ENCODE measurements at regions not wholly inside any gene's neighbourhood (a gene's known extent, or its start where the extent isn't known, plus 50 kb on each side); places are given as distances from the start of the nearest gene placed in this dataset.

- no peak overlapping the region for H3K9ac ChIP-seq (ENCODE audit: low read length)
- no peak for DNase-seq (ENCODE audit: low read depth)
- H3K27me3 ChIP-seq (replicated peaks; ENCODE audit: control insufficient read depth, insufficient read depth, low read length): no peaks in the 10 kb centered on the region
- H3K4me1 ChIP-seq (ENCODE audit: control insufficient read depth, insufficient read depth, low read length): peaks cover 19% of the 10 kb centered on the region
- no peak overlapping the region for H3K4me3 ChIP-seq (ENCODE audit: low read length)
- H3K36me3 ChIP-seq (ENCODE audit: control insufficient read depth, insufficient read depth, low read length, severe bottlenecking): no peaks in the 10 kb centered on the region
- no peaks in the 10 kb centered on the region for H3K9me3 ChIP-seq (ENCODE audit: control insufficient read depth, low read length)
These were observed 217.5 kb downstream of the SNX13 start for GRCh38 chr7:17722798-17723197.

DNA sequence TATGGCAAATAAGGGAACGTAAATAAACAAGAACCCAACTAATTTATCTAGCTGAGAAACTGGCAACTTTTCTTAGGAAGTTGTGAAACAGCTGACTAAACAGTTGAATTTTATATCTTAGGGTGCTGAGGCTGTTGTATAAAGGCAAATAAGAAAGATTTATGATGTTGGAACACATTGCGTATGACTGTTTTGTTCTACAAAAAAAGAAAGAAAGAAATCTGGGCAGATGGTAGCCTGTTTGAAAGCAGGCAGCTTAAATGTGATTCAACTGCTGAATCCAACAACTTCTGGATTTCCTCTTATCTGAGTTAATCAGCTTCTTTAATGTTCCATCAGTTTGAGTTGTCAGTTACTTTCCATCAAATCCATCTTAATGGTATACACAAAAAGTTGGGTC, 214.5 kb downstream of the SNX13 start:
- Histone ChIP-seq H3K9me3 (ENCODE audit: control insufficient read depth, low read length) (no peaks in the 10 kb centered on the region), H3K4me3 (ENCODE audit: low read length) (no peak overlapping the region), H3K9ac (ENCODE audit: low read length) (no peak overlapping the region), H3K27me3 (replicated peaks; ENCODE audit: control insufficient read depth, insufficient read depth, low read length) (peaks cover 2% of the 10 kb centered on the region), H3K36me3 (ENCODE audit: control insufficient read depth, insufficient read depth, low read length, severe bottlenecking) (no peaks in the 10 kb centered on the region), H3K4me1 (ENCODE audit: control insufficient read depth, insufficient read depth, low read length) (peaks cover 19% of the 10 kb centered on the region)
- no peak for DNase-seq (ENCODE audit: low read depth)

- Histone ChIP-seq H3K9me3 (ENCODE audit: control insufficient read depth, low read length) (peaks cover 6% of the 10 kb centered on the region), H3K4me3 (ENCODE audit: low read length) (no peak overlapping the region), H3K9ac (ENCODE audit: low read length) (no peak overlapping the region), H3K36me3 (ENCODE audit: control insufficient read depth, insufficient read depth, low read length, severe bottlenecking) (no peaks in the 10 kb centered on the region), H3K4me1 (ENCODE audit: control insufficient read depth, insufficient read depth, low read length) (no peaks in the 10 kb centered on the region), H3K27me3 (replicated peaks; ENCODE audit: control insufficient read depth, insufficient read depth, low read length) (peaks cover 2% of the 10 kb centered on the region)
- DNase-seq (ENCODE audit: low read depth): no peak
These were observed 208.2 kb downstream of the SNX13 start for GRCh38 chr7:17732083-17732482.

Measured in adipocyte (in vitro differentiated cells).